GM23338 (cell line): ENCODE measurements at regions not wholly inside any gene's neighbourhood (a gene's known extent, or its start where the extent isn't known, plus 50 kb on each side); places are given as distances from the start of the nearest gene placed in this dataset.

Source experiments
- ATAC-seq: fragments of 200-7000 bp; cut with Tn5 transposase; 3 replicates; pipeline ENCODE4 v1.9.1; 2020
- DNase-seq: peaks from one replicate; pipeline ENCODE4 v3.0.0-alpha.2; 2015; ENCODE audit warnings: low spot score
- H2AFZ ChIP-seq: fragments of 200-600 bp; sonication (generic); 2 replicates; pipeline ENCODE4 v1.8.0; 2016; ENCODE audit warnings: antibody characterized with exemption, mild to moderate bottlenecking, moderate library complexity
- H3F3A ChIP-seq: fragments of 200-600 bp; sonication (generic); replicated peaks from 2 replicates; pipeline ENCODE4 v1.8.0; 2017; ENCODE audit warnings: antibody characterized with exemption, mixed run types, low read depth
- H3K27ac ChIP-seq: fragments of 200-600 bp; sonication (generic); 2 replicates; pipeline ENCODE4 v1.6.1; 2016; ENCODE audit warnings: low read depth
- H3K27me3 ChIP-seq: fragments of 200-600 bp; sonication (generic); 2 replicates; pipeline ENCODE4 v1.8.0; 2016; ENCODE audit warnings: mild to moderate bottlenecking, mixed run types, moderate library complexity; ENCODE audit not compliant: insufficient read depth
- H3K36me3 ChIP-seq: fragments of 200-600 bp; sonication (generic); 2 replicates; pipeline ENCODE4 v1.8.0; 2016; ENCODE audit warnings: mild to moderate bottlenecking; ENCODE audit not compliant: insufficient read depth
- H3K4me1 ChIP-seq: fragments of 200-600 bp; sonication (generic); 2 replicates; pipeline ENCODE4 v1.8.0; 2016; ENCODE audit warnings: mild to moderate bottlenecking, moderate library complexity; ENCODE audit not compliant: insufficient read depth
- H3K4me2 ChIP-seq: fragments of 200-600 bp; sonication (generic); 2 replicates; pipeline ENCODE4 v1.7.1; 2017; ENCODE audit warnings: mixed run types
- H3K4me3 ChIP-seq: fragments of 200-600 bp; sonication (generic); 2 replicates; pipeline ENCODE4 v1.6.1; 2016; ENCODE audit warnings: mixed run types
- H3K79me2 ChIP-seq: fragments of 200-600 bp; sonication (generic); replicated peaks from 2 replicates; pipeline ENCODE4 v1.8.0; 2017; ENCODE audit warnings: mild to moderate bottlenecking; ENCODE audit not compliant: insufficient read depth
- H3K9me2 ChIP-seq: fragments of 200-600 bp; sonication (generic); 2 replicates; pipeline ENCODE4 v1.8.0; 2017; ENCODE audit not compliant: insufficient read depth
- H4K20me1 ChIP-seq: fragments of 200-600 bp; sonication (generic); replicated peaks from 2 replicates; pipeline ENCODE4 v1.8.0; 2017; ENCODE audit warnings: mild to moderate bottlenecking; ENCODE audit not compliant: insufficient read depth
- H3K27ac Mint-ChIP-seq: 2 replicates; pipeline ENCODE4 v1.8.0; 2020; ENCODE audit warnings: inconsistent platforms, mild to moderate bottlenecking, moderate library complexity, mixed read lengths
- H3K27me3 Mint-ChIP-seq: 3 replicates; pipeline ENCODE4 v1.8.0; 2022; ENCODE audit warnings: low read depth, mild to moderate bottlenecking, moderate library complexity, mixed read lengths, inconsistent platforms; ENCODE audit not compliant: insufficient read depth, poor library complexity
- H3K36me3 Mint-ChIP-seq: 3 replicates; pipeline ENCODE4 v1.8.0; 2021; ENCODE audit warnings: low read depth, mild to moderate bottlenecking, inconsistent platforms, moderate library complexity, mixed read lengths
- H3K4me1 Mint-ChIP-seq: 3 replicates; pipeline ENCODE4 v1.8.0; 2020; ENCODE audit warnings: mild to moderate bottlenecking, inconsistent platforms, mixed read lengths
- H3K4me3 Mint-ChIP-seq: 3 replicates; pipeline ENCODE4 v1.8.0; 2021; ENCODE audit warnings: moderate library complexity, mild to moderate bottlenecking, inconsistent platforms, mixed read lengths
- H3K9me3 Mint-ChIP-seq: 3 replicates; pipeline ENCODE4 v1.8.0; 2020; ENCODE audit warnings: moderate library complexity, mild to moderate bottlenecking, inconsistent platforms, mixed read lengths
- CREB1 ChIP-seq: fragments of 250-450 bp; sonication (Bioruptor Pico); IDR thresholded peaks from 2 replicates; pipeline ENCODE4 v1.5.0; 2020; ENCODE audit warnings: low read depth, mild to moderate bottlenecking, moderate library complexity
- CTCF ChIP-seq, 2 experiments: fragments of 200-600 bp in 1 of 2; sonication (generic) in 1 of 2; conservative IDR thresholded peaks; 2 replicates each; pipeline versions ENCODE4 v1.5.1 to v1.6.1; 2016 to 2017; ENCODE audit warnings: antibody characterized with exemption in 2 of 2, low read depth in 2 of 2, mild to moderate bottlenecking in 2 of 2, moderate library complexity in 1 of 2
- EZH2 ChIP-seq: fragments of 200-600 bp; sonication (generic); IDR thresholded peaks from one replicate; pipeline ENCODE4 v1.8.0; 2017; ENCODE audit warnings: antibody characterized with exemption, mild to moderate bottlenecking, low read depth; ENCODE audit not compliant: unreplicated experiment
- EZH2phosphoT487 ChIP-seq: fragments of 200-600 bp; sonication (generic); IDR thresholded peaks from one replicate; pipeline ENCODE4 v1.8.1; 2018; ENCODE audit warnings: antibody characterized with exemption; ENCODE audit not compliant: unreplicated experiment
- NANOG ChIP-seq: IDR thresholded peaks from 2 replicates; pipeline ENCODE4 v1.6.1; 2016; ENCODE audit warnings: antibody characterized with exemption, borderline replicate concordance
- POLR2AphosphoS5 ChIP-seq: IDR thresholded peaks from 2 replicates; pipeline ENCODE4 v1.6.1; 2016; ENCODE audit warnings: antibody characterized with exemption, low read depth
- REST ChIP-seq: IDR thresholded peaks from one replicate; pipeline ENCODE4 v1.6.1; 2018; ENCODE audit warnings: antibody characterized with exemption; ENCODE audit not compliant: unreplicated experiment
- STAT1 ChIP-seq: IDR thresholded peaks from one replicate; pipeline ENCODE4 v1.6.1; 2016; ENCODE audit warnings: antibody characterized with exemption; ENCODE audit not compliant: unreplicated experiment
- ZNF114 ChIP-seq: fragments of 250-450 bp; sonication (Bioruptor Pico); IDR thresholded peaks from 2 replicates; pipeline ENCODE4 v1.5.0; 2020; ENCODE audit warnings: mild to moderate bottlenecking, moderate library complexity
- ZNF331 ChIP-seq: fragments of 250-450 bp; sonication (Bioruptor Pico); IDR thresholded peaks from 2 replicates; pipeline ENCODE4 v1.5.0; 2020; ENCODE audit warnings: low read depth, mild to moderate bottlenecking, moderate library complexity
- ZNF462 ChIP-seq: fragments of 250-450 bp; sonication (Bioruptor Pico); IDR thresholded peaks from 2 replicates; pipeline ENCODE4 v1.5.0; 2020; ENCODE audit warnings: mild to moderate bottlenecking, moderate library complexity

- TF ChIP-seq REST (no peak), EZH2phosphoT487 (no peak)
These were observed 118.1 kb upstream of the FOXN3 start (continued) for GRCh38 chr14:89534902-89535685.

GRCh38 chr14:89533766-89534165 lies 116.7 kb upstream of the FOXN3 start:
- Histone ChIP-seq H3F3A (0 out of 2 replicates have a peak, but pooled peaks cover 3% of the 10 kb centered on the region), H3K4me2 (no peak overlapping the region), H3K27me3 (no peaks in the 10 kb centered on the region), H3K79me2 (peaks cover 85% of the 10 kb centered on the region), H3K4me1 (peaks cover 33% of the 10 kb centered on the region), H3K36me3 (no peaks in the 10 kb centered on the region), H3K4me3 (no peak overlapping the region), H4K20me1 (0 out of 2 replicates have a peak, but pooled peaks cover 3% of the 10 kb centered on the region), H2AFZ (no peak overlapping the region), H3K27ac (0 out of 2 replicates have a peak overlapping the region, but pooled peaks have one; percentile 40), H3K9me2 (peaks cover 8% of the 10 kb centered on the region)
- Mint-ChIP-seq H3K27me3 (peaks cover 9% of the 10 kb centered on the region), H3K36me3 (peaks cover 34% of the 10 kb centered on the region), H3K9me3 (peaks cover 8% of the 10 kb centered on the region), H3K4me3 (no peak overlapping the region), H3K4me1 (peaks cover 37% of the 10 kb centered on the region), H3K27ac (no peak overlapping the region)
- no peak for DNase-seq
- no peak; the same call in 2 of the 3 replicates for ATAC-seq
- TF ChIP-seq STAT1: no peak
- TF ChIP-seq CREB1 (CRISPR knock-in tag): no peak
- TF ChIP-seq EZH2: no peak
- TF ChIP-seq ZNF331: no peak
- no peak for TF ChIP-seq ZNF114
- TF ChIP-seq EZH2phosphoT487: no peak
- no peak for TF ChIP-seq ZNF462
- no peak for TF ChIP-seq POLR2AphosphoS5
- no peak for TF ChIP-seq NANOG
- TF ChIP-seq CTCF (conservative IDR thresholded peaks at IDR 0.05; ENCODE audit: low read depth in 2 of 2): no peak
